Breast epithelium (tissue), 3 donors: ENCODE measurements at regions not wholly inside any gene's neighbourhood (a gene's known extent, or its start where the extent isn't known, plus 50 kb on each side); places are given as distances from the start of the nearest gene placed in this dataset.

ENCODE experiments used
- POLR2A ChIP-seq: fragments of 450-650 bp; IDR thresholded peaks from one replicate; pipeline ENCODE4 v1.6.1; 2016; ENCODE audit warnings: antibody characterized with exemption, mild to moderate bottlenecking, moderate library complexity
- TF ChIP-seq, protein P1 (sequence below), 3 donors: fragments of 450-650 bp; IDR thresholded peaks; one replicate each; pipeline ENCODE4 v1.5.1; 2016 to 2017; ENCODE audit warnings: antibody characterized with exemption in 3 of 3, mild to moderate bottlenecking in 3 of 3, moderate library complexity in 3 of 3

DNA sequence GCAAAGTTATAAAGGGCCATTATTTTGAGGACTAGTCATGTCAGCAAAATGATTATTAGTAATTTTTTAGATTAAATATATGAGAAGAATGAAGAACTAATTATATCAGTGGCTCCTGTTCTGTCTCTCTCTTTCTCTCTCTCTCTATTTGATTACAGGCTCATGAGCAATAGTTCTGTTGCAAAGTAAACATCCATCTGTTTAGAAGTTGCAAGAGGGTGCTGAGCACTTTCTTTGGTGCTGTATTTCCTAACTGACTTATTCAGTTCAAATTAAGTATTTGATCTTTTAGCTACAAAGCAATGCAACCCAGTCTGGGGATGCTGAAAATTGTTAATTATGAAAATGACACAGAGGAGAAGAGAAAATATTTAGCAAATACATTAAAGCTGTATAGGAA lies 408.1 kb upstream of the UBE2E3 start:
- TF ChIP-seq, protein P1, sequence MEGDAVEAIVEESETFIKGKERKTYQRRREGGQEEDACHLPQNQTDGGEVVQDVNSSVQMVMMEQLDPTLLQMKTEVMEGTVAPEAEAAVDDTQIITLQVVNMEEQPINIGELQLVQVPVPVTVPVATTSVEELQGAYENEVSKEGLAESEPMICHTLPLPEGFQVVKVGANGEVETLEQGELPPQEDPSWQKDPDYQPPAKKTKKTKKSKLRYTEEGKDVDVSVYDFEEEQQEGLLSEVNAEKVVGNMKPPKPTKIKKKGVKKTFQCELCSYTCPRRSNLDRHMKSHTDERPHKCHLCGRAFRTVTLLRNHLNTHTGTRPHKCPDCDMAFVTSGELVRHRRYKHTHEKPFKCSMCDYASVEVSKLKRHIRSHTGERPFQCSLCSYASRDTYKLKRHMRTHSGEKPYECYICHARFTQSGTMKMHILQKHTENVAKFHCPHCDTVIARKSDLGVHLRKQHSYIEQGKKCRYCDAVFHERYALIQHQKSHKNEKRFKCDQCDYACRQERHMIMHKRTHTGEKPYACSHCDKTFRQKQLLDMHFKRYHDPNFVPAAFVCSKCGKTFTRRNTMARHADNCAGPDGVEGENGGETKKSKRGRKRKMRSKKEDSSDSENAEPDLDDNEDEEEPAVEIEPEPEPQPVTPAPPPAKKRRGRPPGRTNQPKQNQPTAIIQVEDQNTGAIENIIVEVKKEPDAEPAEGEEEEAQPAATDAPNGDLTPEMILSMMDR (IDR thresholded peaks at IDR 0.05): no peak
- TF ChIP-seq POLR2A: no peak
